ENCODE measurements at regions not wholly inside any gene's neighbourhood (a gene's known extent, or its start where the extent isn't known, plus 50 kb on each side); places are given as distances from the start of the nearest gene placed in this dataset.

DNA sequence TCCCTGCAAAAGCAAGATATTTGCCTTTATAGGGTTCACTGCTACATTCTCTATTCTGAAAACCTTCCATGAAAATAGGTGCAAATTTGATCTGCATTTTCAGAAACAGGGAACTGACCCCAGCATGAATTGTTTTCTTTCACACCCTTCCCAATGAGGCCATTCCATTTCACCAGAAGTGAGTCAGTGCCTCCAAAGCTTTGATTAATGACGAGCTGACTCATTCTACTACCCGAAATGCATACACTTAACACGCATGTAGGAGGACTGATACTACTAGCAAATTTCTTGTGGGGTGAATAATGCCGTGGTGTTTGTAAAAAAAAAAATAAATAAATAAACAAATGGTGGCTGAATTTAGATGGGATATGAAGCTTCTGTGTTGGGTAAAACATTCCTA is 146.9 kb upstream of the FGF13 start:
- TF ChIP-seq RBM39 (optimal IDR thresholded peaks at IDR 0.05; ENCODE audit: low read depth, low read length) (no peak), ZNF121 (CRISPR knock-in tag; conservative IDR thresholded peaks at IDR 0.05) (no peak), L3MBTL2 (IDR thresholded peaks at IDR 0.05) (no peak), PHF20 (IDR thresholded peaks at IDR 0.05; ENCODE audit: partially characterized antibody) (no peak), PML (IDR thresholded peaks at IDR 0.05; ENCODE audit: low read length) (peak; percentile 26; the same call in 1 of the 2 replicates), TCFL5 (CRISPR knock-in tag; conservative IDR thresholded peaks at IDR 0.05) (no peak), ZNF232 (CRISPR knock-in tag; IDR thresholded peaks at IDR 0.05) (no peak), RFX5 (IDR thresholded peaks at IDR 0.05; ENCODE audit: low read depth, low read length) (no peak), POLR2AphosphoS5 (IDR thresholded peaks at IDR 0.05; ENCODE audit: control insufficient read depth, insufficient read depth, low read depth, low read length) (no peak), NR3C1 (CRISPR knock-in tag; IDR thresholded peaks at IDR 0.05) (no peak)
- TF ChIP-seq, protein P1, sequence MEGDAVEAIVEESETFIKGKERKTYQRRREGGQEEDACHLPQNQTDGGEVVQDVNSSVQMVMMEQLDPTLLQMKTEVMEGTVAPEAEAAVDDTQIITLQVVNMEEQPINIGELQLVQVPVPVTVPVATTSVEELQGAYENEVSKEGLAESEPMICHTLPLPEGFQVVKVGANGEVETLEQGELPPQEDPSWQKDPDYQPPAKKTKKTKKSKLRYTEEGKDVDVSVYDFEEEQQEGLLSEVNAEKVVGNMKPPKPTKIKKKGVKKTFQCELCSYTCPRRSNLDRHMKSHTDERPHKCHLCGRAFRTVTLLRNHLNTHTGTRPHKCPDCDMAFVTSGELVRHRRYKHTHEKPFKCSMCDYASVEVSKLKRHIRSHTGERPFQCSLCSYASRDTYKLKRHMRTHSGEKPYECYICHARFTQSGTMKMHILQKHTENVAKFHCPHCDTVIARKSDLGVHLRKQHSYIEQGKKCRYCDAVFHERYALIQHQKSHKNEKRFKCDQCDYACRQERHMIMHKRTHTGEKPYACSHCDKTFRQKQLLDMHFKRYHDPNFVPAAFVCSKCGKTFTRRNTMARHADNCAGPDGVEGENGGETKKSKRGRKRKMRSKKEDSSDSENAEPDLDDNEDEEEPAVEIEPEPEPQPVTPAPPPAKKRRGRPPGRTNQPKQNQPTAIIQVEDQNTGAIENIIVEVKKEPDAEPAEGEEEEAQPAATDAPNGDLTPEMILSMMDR (IDR thresholded peaks at IDR 0.05 in 2 of 3, conservative IDR thresholded peaks at IDR 0.05 in 1 of 3; ENCODE audit: insufficient read depth in 2 of 3, low read depth in 1 of 3, low read length in 3 of 3): no peak
- TF ChIP-seq, protein P2, sequence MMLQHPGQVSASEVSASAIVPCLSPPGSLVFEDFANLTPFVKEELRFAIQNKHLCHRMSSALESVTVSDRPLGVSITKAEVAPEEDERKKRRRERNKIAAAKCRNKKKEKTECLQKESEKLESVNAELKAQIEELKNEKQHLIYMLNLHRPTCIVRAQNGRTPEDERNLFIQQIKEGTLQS (IDR thresholded peaks at IDR 0.05): peak; percentile 89
- TF ChIP-seq, protein P2 (CRISPR knock-in tag; conservative IDR thresholded peaks at IDR 0.05): no peak
- TF ChIP-seq, protein P3, sequence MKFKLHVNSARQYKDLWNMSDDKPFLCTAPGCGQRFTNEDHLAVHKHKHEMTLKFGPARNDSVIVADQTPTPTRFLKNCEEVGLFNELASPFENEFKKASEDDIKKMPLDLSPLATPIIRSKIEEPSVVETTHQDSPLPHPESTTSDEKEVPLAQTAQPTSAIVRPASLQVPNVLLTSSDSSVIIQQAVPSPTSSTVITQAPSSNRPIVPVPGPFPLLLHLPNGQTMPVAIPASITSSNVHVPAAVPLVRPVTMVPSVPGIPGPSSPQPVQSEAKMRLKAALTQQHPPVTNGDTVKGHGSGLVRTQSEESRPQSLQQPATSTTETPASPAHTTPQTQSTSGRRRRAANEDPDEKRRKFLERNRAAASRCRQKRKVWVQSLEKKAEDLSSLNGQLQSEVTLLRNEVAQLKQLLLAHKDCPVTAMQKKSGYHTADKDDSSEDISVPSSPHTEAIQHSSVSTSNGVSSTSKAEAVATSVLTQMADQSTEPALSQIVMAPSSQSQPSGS (CRISPR knock-in tag; IDR thresholded peaks at IDR 0.05): no peak
